Cardiac fibroblast (primary cell): ENCODE measurements at regions not wholly inside any gene's neighbourhood (a gene's known extent, or its start where the extent isn't known, plus 50 kb on each side); places are given as distances from the start of the nearest gene placed in this dataset.

Experiments
- DNase-seq, 2 donors: peaks; one replicate each; pipeline versions ENCODE4 v3.0.0 to v3.0.0-alpha.2; 2010; ENCODE audit warnings: low read depth in 2 of 2
- H3K4me3 ChIP-seq, 2 donors: replicated peaks in 1 of 2; 1 replicate in 1 of 2; 2 replicates in 1 of 2; pipeline ENCODE4 v1.5.1; 2011; ENCODE audit warnings: low read depth in 2 of 2, low read length in 2 of 2, mild to moderate bottlenecking in 2 of 2, moderate library complexity in 1 of 2
- TF ChIP-seq, protein P1 (sequence below): IDR thresholded peaks from one replicate; pipeline ENCODE4 v1.5.1; 2011; ENCODE audit warnings: low read depth, mild to moderate bottlenecking, low read length, inconsistent platforms

DNA sequence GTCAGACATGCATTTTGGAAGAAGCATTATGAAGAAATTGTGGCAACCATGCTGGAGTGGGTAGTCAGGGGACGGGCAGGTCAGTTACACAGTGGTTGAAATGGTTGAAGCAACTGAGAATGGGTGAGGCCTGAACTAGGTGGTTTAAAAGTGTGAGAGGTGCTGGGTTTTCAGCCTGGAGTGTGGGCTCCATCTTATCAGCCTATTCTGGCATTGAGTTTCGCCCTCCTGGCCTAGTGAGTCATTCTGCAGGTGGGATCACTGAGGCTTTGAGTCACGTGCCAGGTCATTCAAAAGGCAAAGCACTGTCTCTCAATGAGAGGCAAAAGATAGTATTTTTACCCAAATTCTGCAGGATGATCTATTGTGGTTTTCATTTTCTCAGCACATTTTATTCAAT is 181.9 kb upstream of the CHD6 start:
- DNase-seq = no peak
- TF ChIP-seq, protein P1, sequence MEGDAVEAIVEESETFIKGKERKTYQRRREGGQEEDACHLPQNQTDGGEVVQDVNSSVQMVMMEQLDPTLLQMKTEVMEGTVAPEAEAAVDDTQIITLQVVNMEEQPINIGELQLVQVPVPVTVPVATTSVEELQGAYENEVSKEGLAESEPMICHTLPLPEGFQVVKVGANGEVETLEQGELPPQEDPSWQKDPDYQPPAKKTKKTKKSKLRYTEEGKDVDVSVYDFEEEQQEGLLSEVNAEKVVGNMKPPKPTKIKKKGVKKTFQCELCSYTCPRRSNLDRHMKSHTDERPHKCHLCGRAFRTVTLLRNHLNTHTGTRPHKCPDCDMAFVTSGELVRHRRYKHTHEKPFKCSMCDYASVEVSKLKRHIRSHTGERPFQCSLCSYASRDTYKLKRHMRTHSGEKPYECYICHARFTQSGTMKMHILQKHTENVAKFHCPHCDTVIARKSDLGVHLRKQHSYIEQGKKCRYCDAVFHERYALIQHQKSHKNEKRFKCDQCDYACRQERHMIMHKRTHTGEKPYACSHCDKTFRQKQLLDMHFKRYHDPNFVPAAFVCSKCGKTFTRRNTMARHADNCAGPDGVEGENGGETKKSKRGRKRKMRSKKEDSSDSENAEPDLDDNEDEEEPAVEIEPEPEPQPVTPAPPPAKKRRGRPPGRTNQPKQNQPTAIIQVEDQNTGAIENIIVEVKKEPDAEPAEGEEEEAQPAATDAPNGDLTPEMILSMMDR = no peak

DNA sequence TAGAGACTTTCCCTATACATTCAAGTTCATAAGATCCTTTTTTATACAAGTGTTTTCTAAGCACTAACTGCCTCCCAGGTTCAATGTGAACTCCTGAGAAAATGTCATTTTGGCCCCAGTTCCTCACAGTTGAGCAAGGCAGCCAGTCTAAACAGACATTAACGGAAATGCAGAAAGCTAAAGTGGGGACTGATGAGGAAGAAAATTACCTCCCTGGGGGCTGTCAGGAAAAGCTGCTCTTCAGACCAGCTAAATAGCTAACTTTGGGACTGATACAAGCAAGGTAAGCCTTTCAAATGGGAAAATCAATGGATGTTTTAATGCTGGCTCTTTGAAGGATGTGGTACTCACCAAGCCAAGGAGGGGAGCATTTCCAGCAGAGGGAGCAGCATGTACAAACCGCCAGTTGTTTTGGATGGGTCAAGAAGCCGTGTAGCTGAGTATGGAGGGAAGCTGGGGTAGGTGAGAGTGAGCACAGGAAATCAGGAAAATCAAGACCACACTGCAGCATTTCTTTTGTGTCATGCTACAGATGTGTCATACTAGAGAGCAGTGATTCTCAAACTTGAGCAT is 180.8 kb upstream of the CHD6 start:
- no peak for DNase-seq
- no peak overlapping the region for H3K4me3 ChIP-seq
- TF ChIP-seq, protein P1 = no peak

More for the DNA sequence above, 181.9 kb upstream of the CHD6 start:
- H3K4me3 ChIP-seq = no peak overlapping the region

DNA sequence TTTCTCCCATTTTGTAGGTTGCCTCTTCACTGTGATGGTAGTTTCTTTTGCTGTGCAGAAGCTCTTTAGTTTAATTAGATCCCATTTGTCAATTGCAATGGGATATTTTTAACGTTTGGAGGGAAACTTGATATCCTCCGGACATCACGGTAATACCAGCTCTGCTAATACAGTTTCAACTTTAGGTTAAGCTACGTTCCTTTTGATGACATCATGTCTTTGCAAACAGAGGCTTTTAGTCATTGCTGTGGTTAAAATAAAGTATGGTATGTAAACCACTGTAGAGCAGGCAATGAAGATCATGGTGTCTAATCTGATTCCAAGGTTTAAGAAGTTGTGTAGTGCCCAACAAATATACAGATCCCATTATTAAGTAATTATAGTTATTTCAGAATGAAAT is 168.0 kb upstream of the CHD6 start:
- no peak overlapping the region for H3K4me3 ChIP-seq
- no peak for DNase-seq
- TF ChIP-seq, protein P1 = no peak

DNA sequence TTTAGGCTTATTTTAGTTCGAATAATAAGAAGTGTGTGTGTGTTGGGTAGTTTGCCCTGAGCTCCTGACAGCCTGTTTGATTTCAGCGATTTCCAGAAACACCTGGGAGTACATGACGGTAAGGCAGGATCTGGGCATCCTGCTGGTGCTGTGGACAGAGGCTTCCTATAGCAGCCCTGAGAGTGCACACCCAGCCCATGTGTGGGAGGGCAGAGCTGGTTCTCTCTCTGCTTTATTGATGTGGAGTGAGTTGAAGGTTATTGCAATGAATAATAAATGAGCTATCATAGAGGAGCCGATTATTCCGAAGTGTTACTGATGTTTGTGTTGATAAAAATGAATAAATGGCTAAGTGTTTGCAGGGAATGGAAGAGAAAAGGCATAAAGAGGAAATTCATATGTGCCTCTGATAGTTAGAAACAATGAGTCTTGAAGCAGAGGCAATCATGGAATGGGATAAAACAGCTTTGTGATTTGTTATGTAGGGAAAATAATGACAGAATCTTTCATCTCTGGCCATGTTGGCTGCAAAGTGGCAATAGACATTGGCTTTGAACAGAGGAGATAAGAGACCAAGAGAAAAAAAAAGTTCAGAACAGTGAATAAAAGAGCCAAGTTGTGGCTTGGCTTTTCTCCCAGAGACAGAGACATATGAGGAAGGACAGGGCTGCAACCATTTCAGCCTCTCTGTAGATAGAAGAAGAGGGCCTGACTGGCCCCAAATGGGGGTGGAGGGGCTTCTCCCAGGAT is 166.2 kb upstream of the CHD6 start:
- TF ChIP-seq, protein P1 = no peak
- no peak for DNase-seq
- H3K4me3 ChIP-seq = no peak overlapping the region

DNA sequence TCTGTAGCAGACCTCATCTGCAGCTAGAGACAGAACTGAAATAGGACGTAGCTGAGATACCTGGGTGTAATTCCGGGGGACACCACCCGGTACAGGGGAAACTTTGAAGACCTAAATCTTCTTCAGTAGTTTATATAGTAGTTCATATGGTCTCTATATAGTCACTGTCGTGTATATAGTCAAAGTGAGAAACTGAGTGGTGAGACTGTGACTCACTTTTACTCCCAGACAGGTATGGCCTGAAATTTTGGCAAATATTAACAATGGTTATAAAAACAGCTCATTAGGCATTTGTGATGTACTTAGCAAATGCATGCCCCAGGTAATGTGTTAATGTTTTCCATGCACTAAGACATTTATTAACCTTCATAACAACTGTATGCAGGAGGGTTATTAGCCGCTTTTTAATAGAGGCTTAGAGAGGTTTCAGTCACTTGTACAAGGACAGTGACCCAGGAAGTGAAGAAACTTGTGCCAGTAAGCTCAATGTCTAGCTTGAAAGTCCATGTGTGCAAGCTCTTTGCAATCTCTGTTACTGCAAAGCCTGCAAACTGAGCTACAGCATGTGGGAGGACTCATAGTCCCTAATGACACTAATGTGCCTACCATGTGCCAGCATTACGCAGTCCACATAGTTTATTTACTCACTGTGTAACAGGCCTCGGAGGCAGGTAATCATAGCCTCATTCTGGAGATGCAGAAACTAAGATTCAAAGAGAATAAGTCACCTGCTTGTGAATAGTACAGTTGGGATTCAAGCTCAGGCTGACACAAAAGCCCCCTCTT is 165.4 kb upstream of the CHD6 start:
- H3K4me3 ChIP-seq = no peak overlapping the region
- TF ChIP-seq, protein P1 = no peak
- DNase-seq = no peak

DNA sequence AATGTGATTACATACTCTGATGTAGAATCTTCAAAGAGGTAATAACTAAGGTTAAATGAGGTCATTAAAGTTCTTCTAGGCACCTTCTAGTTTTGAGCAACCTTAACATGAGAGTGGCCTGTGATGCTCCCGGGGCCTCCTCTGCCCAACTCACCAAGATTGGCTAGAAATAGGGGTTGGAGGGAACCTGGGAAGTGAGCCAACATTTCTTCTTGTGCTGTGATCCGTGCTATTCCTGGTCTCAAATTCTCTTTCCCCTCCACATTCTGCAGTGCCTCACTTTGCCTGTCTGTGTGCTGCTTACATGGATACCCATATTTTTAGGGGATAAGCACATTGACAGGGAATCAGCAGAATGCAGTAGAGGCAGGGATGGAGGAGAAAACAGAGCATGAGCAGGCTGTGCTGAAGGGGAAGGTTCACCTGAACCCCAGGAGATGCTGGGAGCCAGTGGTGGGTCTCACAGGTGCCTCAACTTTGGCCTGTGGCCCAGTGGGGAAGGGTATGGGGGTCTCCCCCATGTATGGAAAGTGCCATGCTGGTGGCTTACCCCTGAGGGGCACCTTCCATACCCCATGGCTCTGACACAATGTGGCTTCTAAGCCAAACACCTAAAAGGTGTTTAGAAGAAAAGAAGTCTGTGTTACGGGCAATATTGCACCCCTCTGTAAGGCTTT is 164.7 kb upstream of the CHD6 start:
- no peak for DNase-seq
- H3K4me3 ChIP-seq = no peak overlapping the region
- TF ChIP-seq, protein P1 = no peak
